HCT116 (cell line): ENCODE measurements at regions not wholly inside any gene's neighbourhood (a gene's known extent, or its start where the extent isn't known, plus 50 kb on each side); places are given as distances from the start of the nearest gene placed in this dataset.

Experiments used
- ATAC-seq: fragments of 200-7000 bp; cut with Tn5 transposase; 2 replicates; pipeline ENCODE4 v1.9.1; 2020; ENCODE audit warnings: mild to moderate bottlenecking, moderate library complexity
- BruUV-seq: library from RNA; stranded (reverse); fragments of 400-500 nt; replicated peaks from 2 replicates; lab custom pipeline; 2021; lab: Mats Ljungman, UMichigan
- CTCF ChIA-PET: fragments of 300-600 bp; sonication (Branson Sonifier 250); formaldehyde crosslinking; loops from one replicate; lab custom pipeline; 2021; ENCODE audit warnings: antibody characterized with exemption; lab: Charles Lee
- POLR2A ChIA-PET: fragments of 300-600, 350-600 bp; sonication (Branson Sonifier 250); formaldehyde crosslinking; loops from one replicate; lab custom pipeline; 2021; ENCODE audit warnings: antibody characterized with exemption; lab: Charles Lee
- RAD21 ChIA-PET, 2 experiments: fragments of 300-600 bp; sonication (Branson Sonifier 250); formaldehyde crosslinking; loops; one replicate each; lab custom pipeline; 2023; ENCODE audit warnings: low total read pairs in 2 of 2; ENCODE audit not compliant: uncharacterized antibody in 2 of 2, unreplicated experiment in 2 of 2, low non-redundant PET in 1 of 2; lab: Charles Lee
- DNase-seq: peaks from one replicate; pipeline ENCODE4 v3.0.0-alpha.2; 2010; ENCODE audit warnings: low read depth, low spot score
- H2AFZ ChIP-seq: fragments of 200-600 bp; shearing (Covaris generic), sonication (generic); 2 replicates; pipeline ENCODE4 v1.6.1; 2017; ENCODE audit warnings: low read depth, mixed run types, mixed read lengths, antibody characterized with exemption, low read length; ENCODE audit not compliant: poor library complexity, severe bottlenecking
- H3K27ac ChIP-seq: 2 replicates; pipeline ENCODE4 v1.5.1; 2012; ENCODE audit warnings: low read depth, low read length
- H3K27me3 ChIP-seq: fragments of 200-600 bp; sonication (generic); 2 replicates; pipeline ENCODE4 v1.6.1; 2016; ENCODE audit warnings: mixed run types, low read length, mixed read lengths; ENCODE audit not compliant: insufficient read depth
- H3K36me3 ChIP-seq, 2 experiments: fragments of 200-500 bp in 1 of 2; fragments of 200-600 bp in 1 of 2; sonication (Bioruptor generic) in 1 of 2; sonication (generic) in 1 of 2; 2 replicates each; pipeline versions ENCODE4 v1.5.1 to v1.6.1; 2014 to 2016; ENCODE audit warnings: low read length in 2 of 2, inconsistent platforms in 1 of 2, mixed read lengths in 1 of 2, mixed run types in 1 of 2; ENCODE audit not compliant: insufficient read depth in 2 of 2, control insufficient read depth in 1 of 2
- H3K4me1 ChIP-seq, 2 experiments: fragments of 200-600 bp in 1 of 2; sonication (generic) in 1 of 2; 2 replicates each; pipeline versions ENCODE4 v1.5.1 to v1.6.1; 2012 to 2017; ENCODE audit warnings: low read length in 2 of 2, inconsistent platforms in 1 of 2, mild to moderate bottlenecking in 1 of 2, mixed read lengths in 1 of 2, mixed run types in 1 of 2, moderate library complexity in 1 of 2; ENCODE audit not compliant: insufficient read depth in 2 of 2, control insufficient read depth in 1 of 2
- H3K4me2 ChIP-seq: fragments of 200-600 bp; sonication (generic); 2 replicates; pipeline ENCODE4 v1.6.1; 2017; ENCODE audit warnings: mixed run types, low read length, mixed read lengths
- H3K4me3 ChIP-seq, 2 experiments: fragments of 200-600 bp in 1 of 2; sonication (generic) in 1 of 2; replicated peaks in 1 of 2; 2 replicates each; pipeline ENCODE4 v1.5.1; 2011 to 2016; ENCODE audit warnings: low read length in 2 of 2, control low read depth in 1 of 2, low read depth in 1 of 2, mild to moderate bottlenecking in 1 of 2, mixed read lengths in 1 of 2, mixed run types in 1 of 2
- H3K79me2 ChIP-seq: fragments of 200-600 bp; sonication (generic); 2 replicates; pipeline ENCODE4 v1.6.1; 2017; ENCODE audit warnings: mild to moderate bottlenecking, mixed run types, low read length, moderate library complexity, mixed read lengths; ENCODE audit not compliant: insufficient read depth
- H3K9ac ChIP-seq: fragments of 200-600 bp; sonication (generic); 2 replicates; pipeline ENCODE4 v1.6.1; 2016; ENCODE audit warnings: low read length, mixed read lengths
- H3K9me2 ChIP-seq: fragments of 200-600 bp; sonication (generic), shearing (Covaris generic); 2 replicates; pipeline ENCODE4 v1.6.1; 2017; ENCODE audit warnings: mixed run types, mild to moderate bottlenecking, moderate library complexity; ENCODE audit not compliant: insufficient read depth
- H3K9me3 ChIP-seq, 2 experiments: fragments of 200-500 bp in 1 of 2; fragments of 200-600 bp in 1 of 2; sonication (Bioruptor generic) in 1 of 2; sonication (generic) in 1 of 2; 2 replicates each; pipeline ENCODE4 v1.6.1; 2014 to 2017; ENCODE audit warnings: low read length in 2 of 2, mixed read lengths in 2 of 2, inconsistent platforms in 1 of 2, low read depth in 1 of 2, mild to moderate bottlenecking in 1 of 2, mixed run types in 1 of 2, moderate library complexity in 1 of 2; ENCODE audit not compliant: control insufficient read depth in 1 of 2, insufficient read depth in 1 of 2
- H4K20me1 ChIP-seq: fragments of 200-600 bp; sonication (generic), shearing (Covaris generic); 2 replicates; pipeline ENCODE4 v1.6.1; 2017; ENCODE audit warnings: mixed run types, mild to moderate bottlenecking, moderate library complexity; ENCODE audit not compliant: insufficient read depth
- CEBPB ChIP-seq: IDR thresholded peaks from 2 replicates; pipeline ENCODE4 v1.6.1; 2012; ENCODE audit warnings: low read depth
- EGR1 ChIP-seq: IDR thresholded peaks from 2 replicates; pipeline ENCODE4 v1.6.1; 2012; ENCODE audit warnings: low read depth
- ELF1 ChIP-seq: IDR thresholded peaks from 2 replicates; pipeline ENCODE4 v1.6.1; 2012; ENCODE audit warnings: low read depth, borderline replicate concordance
- EZH2 ChIP-seq: fragments of 200-600 bp; sonication (generic); IDR thresholded peaks from 2 replicates; pipeline ENCODE4 v1.6.1; 2017; ENCODE audit warnings: antibody characterized with exemption, mixed run types
- EZH2phosphoT487 ChIP-seq: fragments of 200-600 bp; IDR thresholded peaks from 2 replicates; pipeline ENCODE4 v1.6.1; 2018; ENCODE audit warnings: antibody characterized with exemption, borderline replicate concordance
- JUND ChIP-seq: IDR thresholded peaks from 2 replicates; pipeline ENCODE4 v1.6.1; 2012
- POLR2A ChIP-seq: IDR thresholded peaks from 2 replicates; pipeline ENCODE4 v1.7.0; 2011; ENCODE audit warnings: borderline replicate concordance; ENCODE audit not compliant: insufficient read depth, insufficient read length; ENCODE audit errors: extremely low read depth
- POLR2AphosphoS5 ChIP-seq: IDR thresholded peaks from 2 replicates; pipeline ENCODE4 v1.6.1; 2011; ENCODE audit warnings: mild to moderate bottlenecking, low read depth, low read length, moderate library complexity
- RAD21 ChIP-seq: IDR thresholded peaks from 2 replicates; pipeline ENCODE4 v1.6.1; 2012; ENCODE audit warnings: low read depth, mild to moderate bottlenecking
- SIN3A ChIP-seq: IDR thresholded peaks from 2 replicates; pipeline ENCODE4 v1.6.1; 2012; ENCODE audit warnings: low read depth
- SP1 ChIP-seq: IDR thresholded peaks from 2 replicates; pipeline ENCODE4 v1.6.1; 2012; ENCODE audit warnings: low read depth
- SRF ChIP-seq: IDR thresholded peaks from 2 replicates; pipeline ENCODE4 v1.6.1; 2012; ENCODE audit warnings: low read depth
- YY1 ChIP-seq: IDR thresholded peaks from 2 replicates; pipeline ENCODE4 v1.6.1; 2011; ENCODE audit warnings: low read length, low read depth, moderate library complexity, mild to moderate bottlenecking; ENCODE audit not compliant: insufficient replicate concordance; ENCODE audit errors: extremely low read depth
- intact Hi-C: fragments of 100-400 bp; cut with micrococcal nuclease; formaldehyde crosslinking; loops from 2 replicates; pipeline ENCODE4 v1.10.0; 2022
- TF ChIP-seq, protein P1 (sequence below), 3 experiments: fragments of 200-600 bp in 1 of 3; sonication (generic) in 1 of 3; IDR thresholded peaks in 2 of 3; conservative IDR thresholded peaks in 1 of 3; 2 replicates each; pipeline ENCODE4 v1.5.1; 2012 to 2017; ENCODE audit warnings: low read depth in 2 of 3, low read length in 2 of 3, antibody characterized with exemption in 1 of 3, borderline replicate concordance in 1 of 3, control low read depth in 1 of 3, mild to moderate bottlenecking in 1 of 3, mixed read lengths in 1 of 3, mixed run types in 1 of 3, moderate library complexity in 1 of 3; ENCODE audit not compliant: insufficient read depth in 1 of 3
- TF ChIP-seq, protein P2 (sequence below): IDR thresholded peaks from 2 replicates; pipeline ENCODE4 v1.6.1; 2011; ENCODE audit warnings: mild to moderate bottlenecking, low read length, moderate library complexity; ENCODE audit not compliant: insufficient replicate concordance; ENCODE audit errors: extremely low read depth

DNA sequence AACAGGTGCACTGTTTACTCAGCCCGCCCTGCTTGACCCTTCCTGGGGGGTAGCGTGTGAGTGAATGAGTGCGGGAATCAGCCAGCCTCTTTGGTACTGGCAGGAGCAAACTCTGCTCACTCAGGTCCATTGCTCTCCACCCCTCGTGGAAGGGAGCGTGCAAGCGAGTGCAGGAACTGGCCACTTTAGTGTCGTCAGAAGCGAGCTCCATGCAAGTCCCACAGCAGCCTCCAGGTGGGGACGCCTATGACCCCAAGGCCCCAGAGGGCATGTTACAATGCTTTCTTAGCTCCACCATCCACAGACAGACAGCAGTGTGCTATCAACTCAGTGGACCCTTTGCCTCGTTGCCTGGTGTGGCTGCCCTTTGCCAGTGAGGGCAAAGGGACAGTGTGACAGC, 1025.1 kb upstream of the CDH8 start:
- DNase-seq (no peak), ATAC-seq (no peak)
- no peaks in the 10 kb centered on the region for H3K36me3 ChIP-seq
- peaks cover 0 to 28% of the 10 kb centered on the region in 2 experiments; a peak in 2 of 4 replicates for H3K9me3 ChIP-seq
- POLR2A ChIA-PET: no interaction called here
- no peak overlapping the region for H3K9ac ChIP-seq
- H3K27me3 ChIP-seq: no peaks in the 10 kb centered on the region
- no peaks in the 10 kb centered on the region for H3K4me1 ChIP-seq
- TF ChIP-seq POLR2AphosphoS5 (no peak), EZH2 (no peak), SIN3A (no peak), CEBPB (no peak), EGR1 (no peak), YY1 (no peak), POLR2A (no peak), SP1 (no peak), SRF (no peak), JUND (no peak), RAD21 (no peak), ELF1 (no peak), EZH2phosphoT487 (no peak)
- TF ChIP-seq, protein P1, sequence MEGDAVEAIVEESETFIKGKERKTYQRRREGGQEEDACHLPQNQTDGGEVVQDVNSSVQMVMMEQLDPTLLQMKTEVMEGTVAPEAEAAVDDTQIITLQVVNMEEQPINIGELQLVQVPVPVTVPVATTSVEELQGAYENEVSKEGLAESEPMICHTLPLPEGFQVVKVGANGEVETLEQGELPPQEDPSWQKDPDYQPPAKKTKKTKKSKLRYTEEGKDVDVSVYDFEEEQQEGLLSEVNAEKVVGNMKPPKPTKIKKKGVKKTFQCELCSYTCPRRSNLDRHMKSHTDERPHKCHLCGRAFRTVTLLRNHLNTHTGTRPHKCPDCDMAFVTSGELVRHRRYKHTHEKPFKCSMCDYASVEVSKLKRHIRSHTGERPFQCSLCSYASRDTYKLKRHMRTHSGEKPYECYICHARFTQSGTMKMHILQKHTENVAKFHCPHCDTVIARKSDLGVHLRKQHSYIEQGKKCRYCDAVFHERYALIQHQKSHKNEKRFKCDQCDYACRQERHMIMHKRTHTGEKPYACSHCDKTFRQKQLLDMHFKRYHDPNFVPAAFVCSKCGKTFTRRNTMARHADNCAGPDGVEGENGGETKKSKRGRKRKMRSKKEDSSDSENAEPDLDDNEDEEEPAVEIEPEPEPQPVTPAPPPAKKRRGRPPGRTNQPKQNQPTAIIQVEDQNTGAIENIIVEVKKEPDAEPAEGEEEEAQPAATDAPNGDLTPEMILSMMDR (IDR thresholded peaks at IDR 0.05 in 2 of 3, conservative IDR thresholded peaks at IDR 0.05 in 1 of 3; ENCODE audit: borderline replicate concordance in 1 of 3, insufficient read depth in 1 of 3, low read depth in 2 of 3, low read length in 2 of 3): no peak
- TF ChIP-seq, protein P2, sequence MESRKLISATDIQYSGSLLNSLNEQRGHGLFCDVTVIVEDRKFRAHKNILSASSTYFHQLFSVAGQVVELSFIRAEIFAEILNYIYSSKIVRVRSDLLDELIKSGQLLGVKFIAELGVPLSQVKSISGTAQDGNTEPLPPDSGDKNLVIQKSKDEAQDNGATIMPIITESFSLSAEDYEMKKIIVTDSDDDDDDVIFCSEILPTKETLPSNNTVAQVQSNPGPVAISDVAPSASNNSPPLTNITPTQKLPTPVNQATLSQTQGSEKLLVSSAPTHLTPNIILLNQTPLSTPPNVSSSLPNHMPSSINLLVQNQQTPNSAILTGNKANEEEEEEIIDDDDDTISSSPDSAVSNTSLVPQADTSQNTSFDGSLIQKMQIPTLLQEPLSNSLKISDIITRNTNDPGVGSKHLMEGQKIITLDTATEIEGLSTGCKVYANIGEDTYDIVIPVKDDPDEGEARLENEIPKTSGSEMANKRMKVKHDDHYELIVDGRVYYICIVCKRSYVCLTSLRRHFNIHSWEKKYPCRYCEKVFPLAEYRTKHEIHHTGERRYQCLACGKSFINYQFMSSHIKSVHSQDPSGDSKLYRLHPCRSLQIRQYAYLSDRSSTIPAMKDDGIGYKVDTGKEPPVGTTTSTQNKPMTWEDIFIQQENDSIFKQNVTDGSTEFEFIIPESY: no peak
- TF ChIP-seq, all 23 proteins: peak for 0
- Histone ChIP-seq H4K20me1 (no peaks in the 10 kb centered on the region), H3K9me2 (no peaks in the 10 kb centered on the region), H2AFZ (no peak overlapping the region), H3K4me2 (no peak overlapping the region), H3K4me3 (no peak overlapping the region), H3K27ac (no peak overlapping the region), H3K79me2 (no peaks in the 10 kb centered on the region)
- intact Hi-C loops: no loop called here
- ChIA-PET CTCF (no interaction called here), RAD21 (no interaction called here)
- BruUV-seq: no TSS peak
